Medulla oblongata (tissue), 1 donor: ENCODE measurements at regions not wholly inside any gene's neighbourhood (a gene's known extent, or its start where the extent isn't known, plus 50 kb on each side); places are given as distances from the start of the nearest gene placed in this dataset.

ENCODE experiments used
- DNase-seq: peaks from one replicate; pipeline ENCODE4 v3.0.0-alpha.2; 2015; ENCODE audit errors: extremely low spot score

- DNase-seq = no peak
Observed at GRCh38 chr1:199102239-199102638, 463.4 kb downstream of the PTPRC start.

GRCh38 chr1:199109160-199109559, 470.3 kb downstream of the PTPRC start:
- no peak for DNase-seq

GRCh38 chr1:199112365-199112764, 473.5 kb downstream of the PTPRC start:
- no peak for DNase-seq

GRCh38 chr1:199113265-199113869, 474.5 kb downstream of the PTPRC start:
- DNase-seq = peak; percentile 82

- DNase-seq = no peak
Observed at GRCh38 chr1:199116488-199116887, 477.6 kb downstream of the PTPRC start.

- DNase-seq = no peak
Observed at GRCh38 chr1:199121047-199121446, 482.2 kb downstream of the PTPRC start.

- DNase-seq = no peak
Observed at GRCh38 chr1:199122085-199122484, 483.2 kb downstream of the PTPRC start.

GRCh38 chr1:199122532-199123311, 483.9 kb downstream of the PTPRC start:
- no peak for DNase-seq

- DNase-seq = no peak
Observed at GRCh38 chr1:199123615-199124014, 484.8 kb downstream of the PTPRC start.

- no peak for DNase-seq
Observed at GRCh38 chr1:199124351-199124750, 485.5 kb downstream of the PTPRC start.

- no peak for DNase-seq
Observed at GRCh38 chr1:199129247-199129646, 490.4 kb downstream of the PTPRC start.

GRCh38 chr1:199132006-199132405, 493.2 kb downstream of the PTPRC start:
- DNase-seq = no peak

- no peak for DNase-seq
Observed at GRCh38 chr1:199135901-199136300, 497.1 kb downstream of the PTPRC start.

GRCh38 chr1:199138061-199138460, 499.2 kb downstream of the PTPRC start:
- no peak for DNase-seq

GRCh38 chr1:199149591-199149990, 510.8 kb downstream of the PTPRC start:
- DNase-seq = no peak

- no peak for DNase-seq
Observed at GRCh38 chr1:199150756-199151155, 511.9 kb downstream of the PTPRC start.

- no peak for DNase-seq
Observed at GRCh38 chr1:199151634-199152425, 513.0 kb downstream of the PTPRC start.

GRCh38 chr1:199152676-199153075, 513.8 kb downstream of the PTPRC start:
- DNase-seq = no peak

- no peak for DNase-seq
Observed at GRCh38 chr1:199155166-199156019, 516.6 kb downstream of the PTPRC start.

- DNase-seq = no peak
Observed at GRCh38 chr1:199157494-199157893, 518.7 kb downstream of the PTPRC start.

GRCh38 chr1:199160521-199161318, 521.9 kb downstream of the PTPRC start:
- no peak for DNase-seq
